Urinary bladder (tissue), 3 donors: ENCODE measurements at regions not wholly inside any gene's neighbourhood (a gene's known extent, or its start where the extent isn't known, plus 50 kb on each side); places are given as distances from the start of the nearest gene placed in this dataset.
"Not testable (repeated sequence)": the region's sequence is repeated elsewhere in the genome, so short reads cannot be mapped to it uniquely, and the experiment has no call there.

Experiments
- DNase-seq: peaks from one replicate; pipeline ENCODE4 v3.0.0-alpha.2; 2015; ENCODE audit errors: extremely low spot score
- H3K27ac ChIP-seq: one replicate; pipeline ENCODE4 v1.5.1; 2013; ENCODE audit warnings: low read depth, mild to moderate bottlenecking, moderate library complexity
- H3K36me3 ChIP-seq: one replicate; pipeline ENCODE4 v1.6.1; 2013; ENCODE audit warnings: mild to moderate bottlenecking, moderate library complexity; ENCODE audit not compliant: insufficient read depth
- H3K4me1 ChIP-seq: one replicate; pipeline ENCODE4 v1.6.1; 2013; ENCODE audit warnings: mild to moderate bottlenecking, moderate library complexity; ENCODE audit not compliant: insufficient read depth
- H3K4me3 ChIP-seq: one replicate; pipeline ENCODE4 v1.5.1; 2013; ENCODE audit warnings: low read depth, low read length
- WGBS: extraction: QIAGEN DNeasy Blood & Tissue Kit; methylation state at CpG from one replicate; pipeline ENCODE4 v1.1.7; 2013; 5-methylcytosine and 5-hydroxymethylcytosine counted together
- donor health status: healthy with polysubstance abuse.
- donor health status: healthy.

DNA sequence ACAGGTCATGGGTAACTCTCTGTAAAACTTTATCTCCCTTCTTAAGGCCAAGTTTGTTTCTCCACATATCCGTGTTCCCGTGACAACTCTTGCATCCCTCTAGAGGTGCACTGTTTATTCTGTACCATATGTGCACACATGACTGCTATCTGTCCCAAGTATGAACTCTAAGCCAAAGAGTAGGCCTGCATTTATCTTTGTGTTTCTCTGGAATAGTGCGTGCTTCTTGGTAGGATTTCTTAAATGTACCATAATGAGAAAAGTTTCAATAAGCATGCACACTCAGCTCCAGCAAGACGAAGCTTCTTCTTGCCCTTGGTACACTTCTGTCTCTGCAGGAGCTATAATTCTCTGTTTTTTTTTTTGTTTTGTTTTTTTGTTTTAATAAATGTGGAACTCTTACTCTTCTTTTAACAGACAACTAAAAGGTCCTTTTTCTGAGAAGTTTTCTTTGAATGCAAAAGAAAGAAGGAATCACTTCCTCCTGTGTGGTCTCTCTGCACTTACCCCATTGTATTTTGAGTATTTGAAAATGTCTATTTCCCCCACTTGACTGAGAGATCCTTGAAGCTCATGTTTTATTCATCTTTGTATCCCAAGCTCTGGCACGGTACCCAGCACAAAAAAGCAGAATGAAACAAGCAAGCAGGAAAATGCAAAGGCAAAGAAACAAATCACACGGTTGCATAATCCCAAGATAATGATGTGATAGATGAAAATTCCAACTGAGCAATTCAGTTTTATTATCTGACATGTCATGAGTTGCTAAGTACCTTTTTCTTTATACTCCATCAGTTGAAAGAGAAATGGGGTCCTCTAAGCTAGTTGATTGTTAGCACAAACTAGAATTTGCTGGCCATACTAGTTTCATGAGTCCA is 521.9 kb upstream of the BOD1L1 start:
- Histone ChIP-seq H3K4me3 (no peak overlapping the region), H3K27ac (no peak overlapping the region), H3K36me3 (no peaks in the 10 kb centered on the region), H3K4me1 (no peaks in the 10 kb centered on the region)
- WGBS: 38% methylated on average over 6 of the region's 6 CpGs
- no peak for DNase-seq

DNA sequence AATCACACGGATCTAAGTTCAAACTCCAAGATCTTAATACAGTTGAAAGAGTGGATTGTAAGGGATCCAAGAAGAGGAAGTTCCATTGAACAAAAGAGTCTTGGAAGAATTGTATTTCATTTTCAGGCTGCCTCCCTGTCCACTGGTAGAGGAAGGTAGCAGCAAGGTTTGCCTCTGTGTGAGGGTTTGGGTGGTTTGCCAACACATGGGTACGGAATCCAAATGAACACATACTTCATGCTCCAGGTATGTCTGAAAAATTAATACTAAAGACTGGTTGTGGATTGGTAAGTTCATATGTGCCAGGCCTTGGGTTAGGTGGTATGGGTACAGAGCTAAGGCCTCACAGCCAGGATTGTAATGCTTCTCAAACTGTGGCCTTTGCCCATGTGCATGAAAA is 523.6 kb upstream of the BOD1L1 start:
- Histone ChIP-seq H3K4me1 (no peaks in the 10 kb centered on the region), H3K36me3 (no peaks in the 10 kb centered on the region), H3K4me3 (no peak overlapping the region), H3K27ac (no peak overlapping the region)
- DNase-seq: no peak
- 69% methylated on average over 2 of the region's 2 CpGs for WGBS

DNA sequence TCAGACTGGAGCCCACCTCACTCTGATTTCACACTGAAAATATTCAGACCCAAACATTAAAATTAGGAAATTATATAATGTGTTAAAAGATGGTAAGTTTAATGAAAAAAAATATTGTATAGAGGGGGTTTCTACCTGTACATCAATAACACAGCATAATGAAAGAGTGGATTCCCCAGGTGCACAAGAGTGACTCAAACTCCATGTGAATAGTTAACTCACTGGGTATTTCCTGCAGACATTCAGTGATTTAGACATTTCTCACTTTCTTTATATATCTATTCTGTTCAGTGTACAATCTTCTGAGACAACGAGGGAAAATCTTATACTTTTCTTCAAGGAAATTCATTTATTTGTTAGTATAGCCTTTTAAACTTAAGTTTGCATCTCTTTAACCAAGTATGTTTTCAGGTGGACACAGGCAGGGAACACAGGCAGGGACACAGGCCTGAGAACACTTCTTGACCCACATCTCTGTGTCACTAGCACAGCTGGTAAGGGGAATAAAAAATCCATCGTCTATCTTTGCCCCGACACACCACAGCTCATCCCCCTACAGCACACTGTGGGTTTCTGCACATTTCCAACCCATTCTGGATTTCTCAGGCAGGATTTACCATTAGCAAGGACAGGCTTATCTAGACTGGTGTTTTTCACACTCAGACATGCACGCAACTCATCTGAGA is 525.5 kb upstream of the BOD1L1 start:
- DNase-seq: no peak
- H3K27ac ChIP-seq: no peak overlapping the region
- no peaks in the 10 kb centered on the region for H3K36me3 ChIP-seq
- 78% methylated on average over 4 of the region's 4 CpGs for WGBS
- H3K4me1 ChIP-seq: no peaks in the 10 kb centered on the region
- H3K4me3 ChIP-seq: no peak overlapping the region

DNA sequence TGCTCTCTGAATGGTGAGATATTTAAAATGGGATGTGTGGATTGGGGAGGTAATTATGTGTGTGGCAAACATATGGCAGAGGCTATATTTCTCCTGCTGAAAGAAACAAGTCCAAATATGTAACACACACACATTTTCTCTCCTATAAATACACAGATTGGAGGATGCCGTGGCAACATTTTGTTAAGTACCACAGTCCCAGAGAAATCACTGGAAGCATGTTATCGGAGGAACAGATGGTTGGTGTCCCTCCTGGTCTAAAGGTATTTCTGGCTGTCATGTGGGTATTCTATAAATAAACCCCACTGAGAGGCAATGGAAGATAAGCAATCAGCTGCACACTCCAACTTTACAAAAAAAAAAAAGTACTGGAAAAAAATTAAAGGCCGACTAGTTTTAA is 528.3 kb upstream of the BOD1L1 start:
- Histone ChIP-seq H3K4me1 (no peaks in the 10 kb centered on the region), H3K4me3 (no peak overlapping the region), H3K27ac (no peak overlapping the region), H3K36me3 (no peaks in the 10 kb centered on the region)
- WGBS: 46% methylated on average over 3 of the region's 3 CpGs
- no peak for DNase-seq

DNA sequence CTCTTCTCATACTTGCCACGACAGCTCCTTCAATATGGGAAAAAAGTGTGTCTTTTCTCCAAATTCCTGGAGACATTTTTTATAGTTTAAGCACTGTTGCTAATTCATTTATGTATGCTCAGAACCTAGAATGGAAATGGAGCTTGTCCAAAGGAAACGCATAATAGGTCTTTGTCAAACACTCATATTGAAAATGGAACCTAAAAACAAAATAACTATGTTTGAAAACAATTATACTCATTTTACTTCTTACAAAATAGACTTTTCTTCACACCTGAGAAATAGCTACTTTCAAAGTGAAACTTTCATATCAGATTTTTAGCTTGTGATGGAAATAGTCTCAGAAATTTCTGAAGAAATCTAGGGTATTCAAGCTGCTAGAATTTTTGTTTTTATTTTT is 529.7 kb upstream of the BOD1L1 start:
- H3K36me3 ChIP-seq: no peaks in the 10 kb centered on the region
- WGBS: 79% methylated on average over 2 of the region's 2 CpGs

DNA sequence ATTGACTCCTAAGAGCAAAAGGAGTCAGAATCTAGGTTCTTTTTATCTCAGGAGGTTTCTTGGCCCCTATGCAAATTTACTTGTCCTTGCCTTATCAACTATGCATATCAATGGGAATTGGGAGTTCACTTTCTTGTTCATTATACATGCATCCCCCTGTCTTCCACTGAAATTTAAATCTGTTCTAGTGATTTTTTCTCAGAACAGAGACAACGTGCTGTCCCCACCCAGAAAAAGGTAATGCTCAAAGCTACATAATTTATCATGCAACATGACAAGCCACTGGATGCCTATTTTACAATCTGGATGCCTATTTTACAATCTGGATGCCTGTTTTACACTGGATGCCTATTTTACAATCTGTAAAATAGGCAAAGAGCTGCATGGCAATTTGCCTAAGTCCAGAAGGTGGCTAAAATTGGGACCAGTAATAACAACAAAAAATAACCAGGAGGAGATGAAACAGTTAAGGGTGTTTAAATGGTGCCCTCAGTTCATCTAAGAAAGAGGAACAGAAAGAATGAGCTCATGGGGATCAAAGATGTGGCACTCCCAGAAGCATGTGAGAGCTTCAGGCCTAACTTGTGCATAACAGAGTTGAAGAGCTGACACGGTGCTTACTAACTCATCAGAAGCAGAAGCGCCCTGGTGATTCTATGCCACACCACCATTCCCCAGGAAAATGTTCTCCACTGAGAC is 537.8 kb upstream of the BOD1L1 start:
- H3K27ac ChIP-seq: no peak overlapping the region
- no peak overlapping the region for H3K4me3 ChIP-seq
- no peak for DNase-seq
- no peaks in the 10 kb centered on the region for H3K36me3 ChIP-seq
- WGBS: 60% methylated on average over 3 of the region's 3 CpGs
- no peaks in the 10 kb centered on the region for H3K4me1 ChIP-seq

More for the DNA sequence above, 529.7 kb upstream of the BOD1L1 start:
- Histone ChIP-seq H3K27ac (no peak overlapping the region), H3K4me3 (no peak overlapping the region), H3K4me1 (no peaks in the 10 kb centered on the region)
- no peak for DNase-seq

DNA sequence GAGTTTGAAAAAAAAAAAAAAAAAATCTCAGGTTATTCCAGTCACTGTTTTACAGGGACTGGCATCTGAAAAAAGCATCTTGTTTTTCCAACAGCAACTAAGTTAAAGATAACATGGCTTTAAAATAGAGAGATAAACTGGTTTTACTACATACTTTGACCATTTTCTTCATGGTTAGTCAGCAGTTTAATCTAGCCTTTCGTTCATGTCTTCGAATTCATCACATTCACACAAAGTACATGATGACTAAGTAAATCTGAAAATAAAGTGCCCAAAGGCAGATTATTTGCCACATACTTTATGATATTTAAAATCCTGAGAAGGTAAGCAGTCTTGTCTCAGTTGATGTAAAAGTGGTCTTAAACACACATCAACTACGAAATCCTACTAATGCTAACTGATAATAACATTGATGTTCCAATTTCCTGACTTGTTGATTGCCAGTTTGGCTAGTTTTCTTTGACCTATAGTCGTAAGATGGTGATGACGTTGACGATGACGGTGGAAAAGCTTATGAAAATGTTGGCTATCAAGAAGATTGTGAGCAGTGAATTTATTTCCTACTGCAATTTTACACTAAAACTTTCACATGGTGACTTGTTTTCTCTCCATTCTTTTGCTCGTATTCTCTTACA is 540.5 kb upstream of the BOD1L1 start:
- 72% methylated on average over 8 of the region's 8 CpGs for WGBS
- no peak overlapping the region for H3K4me3 ChIP-seq
- no peaks in the 10 kb centered on the region for H3K36me3 ChIP-seq
- no peaks in the 10 kb centered on the region for H3K4me1 ChIP-seq
- H3K27ac ChIP-seq: no peak overlapping the region
- no peak for DNase-seq

DNA sequence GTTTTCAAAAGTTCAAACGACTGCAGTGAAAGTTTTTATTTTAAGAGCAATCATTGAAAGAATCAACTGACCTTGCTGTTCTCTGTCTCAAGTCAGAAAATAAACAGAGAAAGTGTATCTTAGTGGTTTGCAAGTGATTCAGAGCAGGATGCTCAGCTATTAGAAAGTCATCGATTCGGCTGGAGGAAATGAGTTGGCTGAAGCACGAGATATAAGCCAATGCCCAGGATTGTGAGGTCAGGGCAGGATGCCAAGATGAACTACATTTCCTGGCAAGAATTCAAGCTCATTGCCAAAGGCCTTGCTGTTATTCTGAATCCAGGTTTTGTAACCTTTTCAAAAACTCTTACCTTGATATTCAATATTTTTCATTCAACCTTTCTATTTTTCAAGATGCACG is 541.4 kb upstream of the BOD1L1 start:
- WGBS: 33% methylated on average over 5 of the region's 5 CpGs
- no peaks in the 10 kb centered on the region for H3K36me3 ChIP-seq
- no peaks in the 10 kb centered on the region for H3K4me1 ChIP-seq
- no peak overlapping the region for H3K27ac ChIP-seq
- no peak for DNase-seq
- H3K4me3 ChIP-seq: no peak overlapping the region

DNA sequence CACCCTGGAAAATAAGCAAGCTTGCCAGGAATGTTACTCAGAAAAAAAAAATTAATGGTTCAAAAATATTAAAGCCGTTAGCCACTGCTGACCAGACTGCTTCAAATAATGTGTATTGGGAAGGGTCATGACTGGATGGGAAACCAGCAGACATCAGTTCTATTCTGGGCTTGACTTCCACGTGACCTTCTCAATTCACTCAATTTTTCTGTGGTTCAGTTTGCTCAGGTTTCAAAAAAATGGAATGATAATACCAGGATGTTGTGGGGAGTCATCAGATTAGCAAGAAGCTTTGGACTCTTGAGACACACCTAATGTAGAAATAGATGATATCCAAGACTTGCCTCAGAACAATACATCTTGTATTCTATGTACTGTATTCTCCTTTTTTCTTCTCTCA is 541.9 kb upstream of the BOD1L1 start:
- DNase-seq: no peak
- no peak overlapping the region for H3K27ac ChIP-seq
- H3K4me1 ChIP-seq: no peaks in the 10 kb centered on the region
- H3K4me3 ChIP-seq: no peak overlapping the region
- no peaks in the 10 kb centered on the region for H3K36me3 ChIP-seq
- WGBS: 49% methylated on average over 2 of the region's 2 CpGs

DNA sequence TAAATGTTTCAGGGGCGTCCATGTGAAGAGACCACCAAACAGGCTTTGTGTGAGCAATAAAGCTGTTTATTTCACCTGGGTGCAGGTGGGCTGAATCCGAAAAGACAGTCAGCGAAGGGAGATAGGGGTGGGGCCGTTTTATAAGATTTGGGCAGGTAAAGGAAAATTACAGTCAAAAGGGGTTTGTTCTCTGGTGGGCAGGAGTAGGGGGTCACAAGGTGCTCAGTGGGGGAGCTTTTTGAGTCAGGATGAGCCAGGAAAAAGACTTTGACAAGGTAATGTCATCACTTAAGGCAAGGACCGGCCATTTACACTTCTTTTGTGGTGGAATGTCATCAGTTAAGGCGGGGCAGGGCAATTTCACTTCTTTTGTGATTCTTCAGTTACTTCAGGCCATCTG is 542.4 kb upstream of the BOD1L1 start:
- DNase-seq, H3K36me3 ChIP-seq, H3K27ac ChIP-seq, H3K4me1 ChIP-seq, H3K4me3 ChIP-seq: not testable (repeated sequence)
- WGBS: 62% methylated on average over 6 of the region's 6 CpGs

DNA sequence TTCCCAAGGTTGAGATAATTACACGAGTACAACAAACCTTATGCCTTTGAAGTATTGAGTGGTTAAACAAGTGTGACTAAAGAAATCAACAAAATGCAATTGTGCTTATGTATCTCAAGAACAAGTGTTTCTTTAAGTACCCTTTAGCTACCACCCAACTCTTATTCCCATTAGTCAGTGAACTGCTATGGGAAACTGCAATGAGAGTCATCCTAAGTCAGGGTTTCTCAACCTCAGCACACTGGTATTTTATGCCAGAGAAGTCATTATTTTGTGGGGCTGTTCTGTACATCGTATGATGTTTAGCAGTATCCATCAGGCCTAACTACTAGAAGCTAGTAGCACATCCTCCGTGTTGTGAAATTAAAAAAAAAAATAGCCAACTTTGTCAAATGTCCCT is 549.1 kb upstream of the BOD1L1 start:
- H3K27ac ChIP-seq: no peak overlapping the region
- no peak overlapping the region for H3K4me3 ChIP-seq
- H3K36me3 ChIP-seq: no peaks in the 10 kb centered on the region
- WGBS: 83% methylated on average over 3 of the region's 3 CpGs
- no peak for DNase-seq
- H3K4me1 ChIP-seq: no peaks in the 10 kb centered on the region

DNA sequence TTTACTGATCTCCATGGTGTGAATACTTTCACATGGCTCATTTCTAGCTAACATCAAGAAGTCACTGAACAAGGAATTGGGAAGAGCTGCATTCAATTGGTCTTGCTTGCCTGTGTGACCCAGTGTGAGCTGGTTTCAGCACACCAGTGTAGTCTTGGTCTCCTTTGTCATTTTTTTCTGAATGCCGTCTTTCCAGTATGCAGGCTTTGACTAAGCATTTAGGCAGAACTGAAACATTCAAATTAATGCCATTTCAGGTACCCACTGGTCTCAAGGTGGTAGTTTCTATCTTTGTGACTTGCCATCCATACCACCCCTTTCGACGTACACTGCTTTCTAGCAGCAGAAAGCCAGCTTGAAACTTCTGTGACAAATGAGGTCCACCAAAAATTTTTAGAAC is 550.5 kb upstream of the BOD1L1 start:
- no peak for DNase-seq
- no peak overlapping the region for H3K27ac ChIP-seq
- WGBS: 82% methylated on average over 3 of the region's 3 CpGs

DNA sequence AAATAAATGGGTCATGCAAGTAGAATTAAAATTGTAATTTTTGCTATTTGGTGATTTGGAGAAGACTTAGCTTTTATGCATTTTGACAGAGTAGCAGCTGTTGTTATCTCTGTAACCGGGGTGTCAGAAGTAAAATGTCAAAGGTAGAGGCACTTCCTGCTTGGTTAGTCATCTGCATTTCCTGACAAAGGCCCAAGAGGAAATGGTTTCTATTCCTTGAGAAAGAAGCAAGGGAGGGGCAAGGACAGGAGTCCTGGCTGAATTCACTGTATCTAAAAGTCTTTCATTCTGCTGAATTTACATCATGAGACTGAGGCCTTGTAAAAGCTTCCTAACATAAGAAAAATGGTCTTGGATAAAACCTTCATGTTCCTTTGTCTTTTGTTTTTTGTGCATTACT is 550.9 kb upstream of the BOD1L1 start:
- Histone ChIP-seq H3K4me3 (no peak overlapping the region), H3K4me1 (no peaks in the 10 kb centered on the region), H3K27ac (no peak overlapping the region), H3K36me3 (no peaks in the 10 kb centered on the region)
- no peak for DNase-seq
- WGBS: 9% methylated on average over 1 of the region's 1 CpG

More for the DNA sequence above, 550.5 kb upstream of the BOD1L1 start:
- Histone ChIP-seq H3K36me3 (no peaks in the 10 kb centered on the region), H3K4me3 (no peak overlapping the region), H3K4me1 (no peaks in the 10 kb centered on the region)
